ENCODE measurements at regions not wholly inside any gene's neighbourhood (a gene's known extent, or its start where the extent isn't known, plus 50 kb on each side); places are given as distances from the start of the nearest gene placed in this dataset.
"Not testable (repeated sequence)": the region's sequence is repeated elsewhere in the genome, so short reads cannot be mapped to it uniquely, and the experiment has no call there.

- DNase-seq: no peak
Measured at GRCh38 chr13:34176633-34177032, 358.7 kb downstream of the RFC3 start.

GRCh38 chr13:34179481-34179880, 361.5 kb downstream of the RFC3 start:
- no peak for DNase-seq

GRCh38 chr13:34179927-34180326, 362.0 kb downstream of the RFC3 start:
- no peak for DNase-seq

- DNase-seq: not testable (repeated sequence)
Measured at GRCh38 chr13:34181256-34181655, 363.3 kb downstream of the RFC3 start.

DNA sequence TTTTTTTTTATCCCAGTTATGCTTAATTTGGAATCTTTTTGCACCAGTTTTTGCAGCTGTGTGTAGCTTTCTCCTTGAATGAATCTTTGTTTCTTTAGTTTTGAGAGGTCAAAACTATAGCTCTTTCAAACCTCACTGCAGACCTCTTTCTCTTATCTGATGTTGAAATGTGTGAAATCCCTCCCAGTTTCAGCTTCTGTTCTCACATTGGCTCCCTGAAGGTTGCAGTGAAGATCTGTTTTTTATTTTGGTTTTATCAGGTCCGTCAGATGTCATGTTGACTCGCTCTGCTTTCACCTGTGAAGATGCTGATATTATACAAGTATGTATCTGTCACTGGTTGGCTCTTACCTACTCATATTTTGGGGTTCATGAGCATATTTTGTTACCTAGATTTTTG, 372.0 kb downstream of the RFC3 start:
- DNase-seq: no peak

DNA sequence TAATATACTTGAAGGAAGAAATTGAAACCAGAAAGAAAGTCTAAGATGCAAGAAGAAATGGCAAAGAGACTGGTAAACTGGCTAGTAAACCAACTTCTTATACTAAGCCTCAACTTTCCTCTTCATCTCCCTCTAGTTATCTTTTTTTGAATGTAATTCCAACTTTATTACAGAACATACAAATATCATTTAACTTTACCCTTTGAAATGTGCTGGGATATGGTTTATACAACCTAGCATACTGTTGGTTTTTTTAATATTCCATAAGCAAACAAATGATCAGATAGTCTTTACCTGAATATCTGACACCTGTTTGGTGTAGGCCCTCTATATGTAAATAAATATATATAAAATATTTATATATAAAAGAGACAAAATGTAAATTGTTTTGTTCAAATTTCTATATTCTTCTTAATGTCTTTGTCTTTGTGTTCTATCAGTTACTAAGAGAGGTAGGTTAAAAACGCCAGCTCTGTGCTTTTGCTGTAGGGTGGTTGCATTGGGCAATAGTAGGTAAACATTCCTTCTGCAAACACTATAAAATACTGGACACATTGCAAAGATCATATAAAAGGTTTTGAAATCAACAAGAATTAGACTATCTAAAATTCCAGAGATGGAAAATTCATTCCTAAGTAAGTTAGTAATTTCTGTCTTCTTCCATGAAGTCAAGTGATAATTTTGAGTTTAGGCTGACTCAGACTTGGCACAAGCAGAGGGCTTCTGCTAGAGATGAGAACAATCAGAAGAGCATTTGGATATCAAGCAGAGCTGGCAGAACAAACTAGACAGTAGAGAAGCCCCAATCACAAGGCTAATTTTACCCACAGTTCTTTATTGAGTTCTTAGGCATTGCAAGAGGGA, 383.3 kb downstream of the RFC3 start:
- DNase-seq: no peak

DNA sequence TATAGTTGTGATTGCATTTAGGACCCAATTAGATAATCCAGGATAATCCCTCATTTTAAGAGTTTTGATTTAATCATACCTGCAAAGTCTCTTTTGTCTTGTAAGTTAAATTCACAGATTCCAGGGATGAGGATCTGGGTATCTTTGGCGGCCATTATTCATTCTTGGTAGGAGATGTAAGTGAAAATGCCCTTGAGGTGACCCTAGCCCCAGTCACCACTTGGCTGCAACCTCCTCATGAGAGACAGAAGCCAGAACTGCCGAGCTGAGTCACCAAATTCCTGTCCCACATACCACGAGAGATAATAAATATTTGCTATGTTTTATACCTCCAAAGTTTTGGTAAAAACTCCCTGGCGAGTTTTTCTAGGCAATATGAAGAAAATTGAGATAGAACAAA, 389.4 kb downstream of the RFC3 start:
- no peak for DNase-seq

- DNase-seq: no peak
Measured at GRCh38 chr13:34207872-34208271, 389.9 kb downstream of the RFC3 start.

- no peak for DNase-seq
Measured at GRCh38 chr13:34208336-34208735, 390.4 kb downstream of the RFC3 start.

GRCh38 chr13:34210341-34210740, 392.4 kb downstream of the RFC3 start:
- DNase-seq: no peak

DNA sequence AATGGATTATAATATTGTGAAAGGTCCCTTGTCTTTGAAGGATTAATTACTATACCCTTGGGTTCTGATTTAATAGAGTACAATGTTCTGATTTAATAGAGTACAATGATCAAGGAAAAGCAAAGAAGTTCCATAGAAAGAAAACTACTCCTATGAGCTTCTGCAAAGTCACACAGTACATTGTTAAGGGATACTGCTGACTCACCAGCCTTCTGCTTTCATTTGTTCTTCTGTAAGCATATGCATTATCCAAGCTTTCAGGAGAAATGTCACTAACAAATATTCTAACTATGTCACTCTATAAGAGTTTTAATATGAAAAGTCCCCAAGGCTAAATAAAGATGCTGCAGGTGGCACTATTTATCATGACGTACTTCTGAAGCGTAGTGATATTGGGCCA, 396.7 kb downstream of the RFC3 start:
- no peak for DNase-seq

DNA sequence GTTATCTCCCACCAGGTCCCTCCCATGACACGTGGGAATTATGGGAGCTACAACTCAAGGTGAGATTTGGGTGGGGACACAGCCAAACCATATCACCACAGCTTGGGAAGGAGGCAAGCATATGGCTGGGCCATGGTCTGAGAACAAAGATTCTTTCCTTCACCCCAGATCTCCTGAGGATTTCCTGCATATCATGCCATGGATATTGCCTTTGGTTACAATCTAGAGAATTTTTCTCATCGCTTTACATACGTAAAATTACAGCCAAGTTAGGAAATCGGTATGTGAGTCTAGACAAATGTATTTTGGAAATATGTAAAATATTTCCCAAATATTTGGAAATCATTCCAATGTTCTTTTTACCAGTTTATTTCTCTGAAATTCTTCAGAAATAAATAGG, 398.3 kb downstream of the RFC3 start:
- no peak for DNase-seq

GRCh38 chr13:34217343-34218025, 399.5 kb downstream of the RFC3 start:
- DNase-seq: no peak

DNA sequence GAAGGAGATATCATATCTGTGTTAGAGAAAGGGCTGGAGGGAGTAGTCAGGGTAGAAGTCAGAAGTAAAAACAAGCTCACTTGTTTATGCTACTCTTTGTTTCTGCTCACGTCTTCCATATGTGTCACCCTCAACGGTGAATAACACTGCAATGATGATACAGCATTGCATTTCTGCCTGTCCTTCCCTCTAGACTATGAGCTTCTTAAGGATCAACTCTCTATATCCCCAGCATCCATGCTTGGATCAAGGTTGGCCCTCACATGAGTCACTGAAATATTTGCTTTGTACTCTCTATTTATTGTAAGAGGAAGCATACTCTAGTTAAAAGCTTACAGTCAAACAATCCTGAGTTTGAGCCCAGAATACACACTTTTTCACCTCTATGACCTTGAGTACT, 406.0 kb downstream of the RFC3 start:
- DNase-seq: no peak

GRCh38 chr13:34224877-34225276, 406.9 kb downstream of the RFC3 start:
- no peak for DNase-seq

DNA sequence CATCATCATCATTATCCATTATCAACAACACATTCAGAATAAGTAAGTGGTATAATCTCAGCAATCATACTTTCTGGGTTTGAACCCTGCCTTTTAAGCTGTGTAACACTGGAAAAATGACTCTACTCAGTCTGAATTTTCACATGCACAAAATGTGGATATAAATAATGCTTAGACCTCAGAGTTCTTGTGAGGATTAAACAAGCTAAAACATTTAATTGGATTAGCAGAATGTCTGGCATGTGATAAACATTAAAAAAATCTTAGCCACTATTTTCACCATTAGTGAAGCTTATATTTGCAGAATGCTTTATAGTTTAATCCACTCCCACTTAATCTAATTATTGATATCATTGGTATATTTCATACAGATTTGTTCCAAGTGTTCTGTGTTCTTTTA, 412.3 kb downstream of the RFC3 start:
- DNase-seq: no peak

GRCh38 chr13:34241332-34241731, 423.4 kb downstream of the RFC3 start:
- DNase-seq: no peak

- DNase-seq: no peak
Measured at GRCh38 chr13:34243403-34243802, 425.5 kb downstream of the RFC3 start.

DNA sequence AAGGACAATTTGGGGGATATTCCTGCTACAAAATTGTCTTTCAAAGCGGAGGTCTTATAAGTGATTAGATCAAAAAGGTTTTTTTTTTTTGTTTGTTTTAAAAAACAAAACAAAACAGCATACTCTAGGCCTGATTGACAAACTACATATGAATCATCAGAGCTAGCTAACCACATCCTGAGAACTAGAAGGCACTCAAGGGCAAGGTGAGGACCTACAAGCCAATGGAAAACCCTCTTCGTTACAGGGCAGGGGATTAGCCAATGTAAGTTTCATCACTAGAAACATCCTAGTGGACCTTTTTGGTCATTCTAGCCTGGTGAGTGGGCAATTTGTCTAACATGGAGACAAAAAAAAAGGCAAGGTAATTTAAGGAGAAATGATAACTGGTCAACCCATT, 428.6 kb downstream of the RFC3 start:
- DNase-seq: no peak

DNA sequence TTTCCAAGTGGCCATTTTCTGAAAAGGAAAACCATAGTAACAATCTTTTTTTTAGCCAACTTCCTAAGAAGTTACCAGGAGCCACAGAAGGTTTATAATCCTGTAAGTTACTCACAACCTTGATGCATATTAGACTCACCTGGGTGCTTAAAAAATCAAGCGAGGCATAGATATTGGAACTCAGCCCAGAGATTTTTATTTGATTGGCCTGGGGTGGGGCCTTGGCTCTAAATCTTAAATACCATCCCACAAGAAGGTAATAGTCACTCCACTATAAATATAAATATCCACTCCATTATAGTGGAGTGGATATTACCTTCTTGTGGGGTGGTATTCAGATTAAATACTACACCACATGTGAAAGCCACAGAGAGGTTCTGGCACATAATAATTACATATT, 429.6 kb downstream of the RFC3 start:
- no peak for DNase-seq

GRCh38 chr13:34249546-34250039, 431.6 kb downstream of the RFC3 start:
- DNase-seq: no peak

GRCh38 chr13:34250151-34250670, 432.3 kb downstream of the RFC3 start:
- DNase-seq: no peak

DNA sequence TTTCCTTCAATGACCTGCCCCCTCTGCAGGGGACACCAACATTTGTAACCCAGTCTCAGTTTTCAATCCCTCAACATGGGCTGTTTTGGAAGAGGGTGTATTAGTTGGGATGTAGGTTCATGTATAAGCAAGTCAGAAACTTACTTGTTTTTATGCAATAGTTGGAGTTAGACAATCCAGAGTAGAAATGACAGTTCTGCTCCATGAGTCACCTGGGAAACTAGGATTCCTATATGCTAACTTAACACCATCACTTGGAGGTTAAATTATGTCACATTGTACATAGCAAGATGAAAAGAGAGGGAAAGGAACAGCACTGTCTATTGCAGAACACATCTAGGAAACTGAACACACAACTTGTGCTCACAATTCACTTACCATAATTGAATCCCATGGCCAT, 436.4 kb downstream of the RFC3 start:
- no peak for DNase-seq

DNA sequence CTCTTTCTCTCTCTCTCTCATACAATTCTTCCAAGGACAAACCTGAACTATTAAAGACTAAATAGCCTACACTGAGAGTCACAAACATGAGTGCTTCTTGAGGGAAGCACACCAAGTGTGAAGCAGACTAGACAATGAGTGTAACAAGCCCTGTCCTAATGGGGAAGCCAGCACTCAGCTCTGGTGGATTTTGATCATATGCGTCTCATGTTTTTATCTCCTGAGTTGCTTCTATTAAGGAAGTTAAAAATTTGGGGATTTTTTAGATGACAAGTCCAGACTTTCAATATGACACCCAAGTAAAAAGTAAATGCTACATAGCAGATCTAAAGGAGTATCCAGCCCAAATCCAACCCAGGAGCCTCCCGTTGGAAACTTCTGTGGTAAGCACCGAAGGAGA, 437.8 kb downstream of the RFC3 start:
- DNase-seq: no peak

All from activated naive CD4-positive, alpha-beta T cell treated with anti-CD3 and anti-CD28 coated beads, Interleukin-2, amount 50 U/mL, for 16 hours (primary cell).